ENCODE measurements at regions not wholly inside any gene's neighbourhood (a gene's known extent, or its start where the extent isn't known, plus 50 kb on each side); places are given as distances from the start of the nearest gene placed in this dataset.

- TF ChIP-seq POLR2A (IDR thresholded peaks at IDR 0.05) (no peak), CTCF (IDR thresholded peaks at IDR 0.05) (no peak)
Measured at GRCh38 chr13:55000844-55001243, 1972.2 kb downstream of the OLFM4 start.

All from stomach (tissue), 4 donors.